Activated T-cell treated with anti-CD3 and anti-CD28 coated beads, Interleukin-2, amount 50 U/mL, for 24 hours (primary cell): ENCODE measurements at regions not wholly inside any gene's neighbourhood (a gene's known extent, or its start where the extent isn't known, plus 50 kb on each side); places are given as distances from the start of the nearest gene placed in this dataset.
"Not testable (repeated sequence)": the region's sequence is repeated elsewhere in the genome, so short reads cannot be mapped to it uniquely, and the experiment has no call there.

ENCODE experiments used
- DNase-seq: peaks from one replicate; pipeline ENCODE4 v3.0.0-alpha.2; 2020
- H3K27ac Mint-ChIP-seq: 2 replicates; pipeline ENCODE4 v1.8.0; 2020; ENCODE audit warnings: mild to moderate bottlenecking, mixed read lengths
- H3K27me3 Mint-ChIP-seq: 2 replicates; pipeline ENCODE4 v1.8.0; 2020; ENCODE audit warnings: mixed read lengths
- H3K36me3 Mint-ChIP-seq: 2 replicates; pipeline ENCODE4 v1.8.0; 2020; ENCODE audit warnings: low read depth, mixed read lengths
- H3K4me1 Mint-ChIP-seq: 2 replicates; pipeline ENCODE4 v1.8.0; 2020; ENCODE audit warnings: low read depth, mixed read lengths
- H3K4me3 Mint-ChIP-seq: 2 replicates; pipeline ENCODE4 v1.8.0; 2020; ENCODE audit warnings: mild to moderate bottlenecking, moderate library complexity, mixed read lengths
- H3K9me3 Mint-ChIP-seq: 2 replicates; pipeline ENCODE4 v1.8.0; 2020; ENCODE audit warnings: mixed read lengths

- H3K36me3 Mint-ChIP-seq, result no peaks in the 10 kb centered on the region
- H3K4me3 Mint-ChIP-seq, result no peak overlapping the region
- H3K27me3 Mint-ChIP-seq, result peaks cover 26% of the 10 kb centered on the region
- H3K9me3 Mint-ChIP-seq, result no peaks in the 10 kb centered on the region
- no peak overlapping the region for H3K27ac Mint-ChIP-seq
- no peak for DNase-seq
- H3K4me1 Mint-ChIP-seq, result no peaks in the 10 kb centered on the region
These were observed 530.9 kb downstream of the PTPRU start for GRCh38 chr1:29767088-29767685.

DNA sequence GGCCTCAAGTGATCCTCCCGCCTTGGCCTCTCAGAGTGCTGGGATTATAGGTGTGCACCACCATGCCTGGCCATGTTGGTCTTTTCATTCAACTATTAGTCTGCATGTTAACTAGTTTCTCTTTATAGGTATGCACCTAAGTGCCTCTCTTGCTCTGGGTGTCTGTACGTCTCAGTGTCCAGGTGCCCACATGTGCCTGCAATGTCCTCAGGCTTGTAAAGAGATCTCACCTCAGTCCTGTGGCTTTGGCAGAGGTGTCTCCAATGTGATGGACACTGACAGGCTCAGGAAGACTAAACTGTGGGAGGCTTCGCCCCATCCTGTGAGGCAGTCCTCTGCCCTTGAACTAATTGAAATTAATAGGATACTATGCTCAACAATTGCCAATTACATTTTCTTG, 526.3 kb downstream of the PTPRU start:
- Mint-ChIP-seq H3K9me3 (no peaks in the 10 kb centered on the region), H3K27me3 (peaks cover 43% of the 10 kb centered on the region), H3K4me3 (no peak overlapping the region), H3K4me1 (no peaks in the 10 kb centered on the region), H3K36me3 (no peaks in the 10 kb centered on the region), H3K27ac (no peak overlapping the region)
- DNase-seq, result no peak

- DNase-seq, result no peak
- Mint-ChIP-seq H3K9me3 (no peaks in the 10 kb centered on the region), H3K4me3 (no peak overlapping the region), H3K27ac (no peak overlapping the region), H3K36me3 (no peaks in the 10 kb centered on the region), H3K27me3 (peaks cover 38% of the 10 kb centered on the region), H3K4me1 (no peaks in the 10 kb centered on the region)
These were observed 525.0 kb downstream of the PTPRU start for GRCh38 chr1:29761159-29761928.

DNA sequence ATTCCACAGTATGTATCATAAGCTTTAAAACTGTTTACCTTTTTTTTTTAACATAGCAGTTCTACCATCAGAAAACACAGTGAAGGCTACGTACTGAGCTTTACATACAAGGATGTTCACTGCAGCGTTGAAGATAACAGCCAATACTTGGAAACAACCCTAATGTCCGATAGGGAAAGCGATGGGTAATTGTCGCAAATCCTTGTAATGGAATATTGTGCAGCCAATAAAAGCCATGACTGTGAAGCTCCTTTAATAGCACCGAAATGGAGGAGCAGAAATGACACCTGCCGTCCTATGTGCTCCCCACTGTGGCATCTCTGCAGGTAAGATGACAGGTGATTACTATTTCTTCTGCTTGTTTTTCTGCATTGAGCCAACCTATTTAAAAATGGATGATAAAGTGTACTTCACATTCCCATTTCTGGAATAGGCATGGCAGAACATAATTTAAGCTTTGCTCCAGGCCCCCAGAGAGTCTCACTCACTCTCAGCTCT, 523.8 kb downstream of the PTPRU start:
- DNase-seq, result no peak
- H3K4me1 Mint-ChIP-seq, result no peaks in the 10 kb centered on the region
- no peaks in the 10 kb centered on the region for H3K9me3 Mint-ChIP-seq
- H3K27me3 Mint-ChIP-seq, result peaks cover 32% of the 10 kb centered on the region
- no peak overlapping the region for H3K4me3 Mint-ChIP-seq
- H3K36me3 Mint-ChIP-seq, result no peaks in the 10 kb centered on the region
- no peak overlapping the region for H3K27ac Mint-ChIP-seq

DNA sequence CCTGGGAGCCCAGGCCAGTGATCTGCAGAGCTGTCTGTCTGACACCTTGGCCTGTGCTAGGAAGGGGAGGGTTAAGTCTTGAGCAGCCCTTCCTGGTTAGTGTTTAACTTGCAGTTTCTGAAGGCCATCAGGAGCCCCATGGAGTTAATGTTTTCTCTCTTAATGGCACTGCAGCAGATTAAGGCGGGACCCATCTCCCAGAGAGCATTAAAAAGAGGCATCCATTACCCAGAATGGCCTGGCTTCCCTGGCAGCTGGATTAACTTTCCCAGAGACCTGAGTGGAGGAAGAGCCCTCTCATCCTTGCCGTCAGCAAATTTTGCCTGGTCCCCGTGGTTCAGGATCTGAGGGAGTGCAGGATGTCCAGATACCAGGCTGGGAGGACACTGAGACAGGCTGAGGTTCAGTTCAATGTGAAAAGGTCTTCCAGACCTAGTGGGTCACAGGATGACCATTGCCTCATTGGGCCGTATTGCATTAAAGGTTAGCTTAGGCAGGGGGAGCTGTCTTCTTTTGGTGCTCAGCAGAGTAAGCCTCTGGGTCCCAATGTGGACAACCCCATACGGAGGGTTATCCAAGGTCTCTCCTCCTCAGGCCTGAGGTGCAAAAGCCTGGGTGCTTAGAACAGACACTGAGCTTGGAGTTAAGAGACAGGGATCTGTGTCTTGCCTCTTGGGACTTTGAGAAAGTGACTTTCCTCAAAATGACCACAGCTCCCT, 522.6 kb downstream of the PTPRU start:
- no peaks in the 10 kb centered on the region for H3K4me1 Mint-ChIP-seq
- no peaks in the 10 kb centered on the region for H3K36me3 Mint-ChIP-seq
- H3K9me3 Mint-ChIP-seq, result no peaks in the 10 kb centered on the region
- no peak overlapping the region for H3K27ac Mint-ChIP-seq
- DNase-seq, result no peak
- H3K27me3 Mint-ChIP-seq, result peaks cover 26% of the 10 kb centered on the region
- no peak overlapping the region for H3K4me3 Mint-ChIP-seq

GRCh38 chr1:29757866-29758780, 521.8 kb downstream of the PTPRU start:
- H3K4me3 Mint-ChIP-seq, result no peak overlapping the region
- H3K27me3 Mint-ChIP-seq, result peaks cover 23% of the 10 kb centered on the region
- H3K36me3 Mint-ChIP-seq, result no peaks in the 10 kb centered on the region
- H3K27ac Mint-ChIP-seq, result no peak overlapping the region
- no peak for DNase-seq
- no peaks in the 10 kb centered on the region for H3K4me1 Mint-ChIP-seq
- no peaks in the 10 kb centered on the region for H3K9me3 Mint-ChIP-seq

- Mint-ChIP-seq H3K9me3 (no peaks in the 10 kb centered on the region), H3K27ac (no peak overlapping the region), H3K4me3 (no peak overlapping the region), H3K4me1 (no peaks in the 10 kb centered on the region), H3K36me3 (no peaks in the 10 kb centered on the region), H3K27me3 (peaks cover 22% of the 10 kb centered on the region)
- DNase-seq, result no peak
These were observed 520.8 kb downstream of the PTPRU start for GRCh38 chr1:29756901-29757725.

GRCh38 chr1:29756498-29756897, 520.2 kb downstream of the PTPRU start:
- Mint-ChIP-seq H3K4me1 (no peaks in the 10 kb centered on the region), H3K4me3 (no peak overlapping the region), H3K27ac (no peak overlapping the region), H3K36me3 (no peaks in the 10 kb centered on the region), H3K27me3 (peaks cover 19% of the 10 kb centered on the region), H3K9me3 (no peaks in the 10 kb centered on the region)
- DNase-seq, result no peak

DNA sequence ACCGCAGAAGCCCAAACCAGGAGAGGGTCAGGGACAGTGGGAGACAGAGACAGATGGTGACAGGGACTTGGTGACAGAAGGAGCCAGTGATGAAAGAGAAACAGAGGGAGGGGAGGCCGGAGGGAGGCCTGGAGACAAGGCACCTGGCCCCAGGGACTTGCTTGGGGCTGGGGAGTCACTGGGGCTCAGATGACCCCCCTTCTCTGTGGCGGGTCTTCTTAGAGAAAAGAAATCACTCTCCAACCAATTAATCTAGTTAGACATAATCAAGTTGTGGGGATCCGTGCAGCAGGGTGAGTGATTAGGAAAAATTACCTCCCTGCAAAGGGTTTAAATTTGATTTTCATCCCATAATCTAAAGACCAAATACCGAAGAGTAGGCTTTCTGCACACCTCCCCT, 519.8 kb downstream of the PTPRU start:
- Mint-ChIP-seq H3K27me3 (peaks cover 18% of the 10 kb centered on the region), H3K9me3 (no peaks in the 10 kb centered on the region), H3K4me3 (no peak overlapping the region), H3K36me3 (no peaks in the 10 kb centered on the region), H3K27ac (no peak overlapping the region), H3K4me1 (no peaks in the 10 kb centered on the region)
- no peak for DNase-seq

GRCh38 chr1:29755412-29756015, 519.2 kb downstream of the PTPRU start:
- H3K4me3 Mint-ChIP-seq, DNase-seq, H3K4me1 Mint-ChIP-seq, H3K27ac Mint-ChIP-seq, H3K9me3 Mint-ChIP-seq, H3K36me3 Mint-ChIP-seq: not testable (repeated sequence)
- H3K27me3 Mint-ChIP-seq, result peaks cover 15% of the 10 kb centered on the region

DNA sequence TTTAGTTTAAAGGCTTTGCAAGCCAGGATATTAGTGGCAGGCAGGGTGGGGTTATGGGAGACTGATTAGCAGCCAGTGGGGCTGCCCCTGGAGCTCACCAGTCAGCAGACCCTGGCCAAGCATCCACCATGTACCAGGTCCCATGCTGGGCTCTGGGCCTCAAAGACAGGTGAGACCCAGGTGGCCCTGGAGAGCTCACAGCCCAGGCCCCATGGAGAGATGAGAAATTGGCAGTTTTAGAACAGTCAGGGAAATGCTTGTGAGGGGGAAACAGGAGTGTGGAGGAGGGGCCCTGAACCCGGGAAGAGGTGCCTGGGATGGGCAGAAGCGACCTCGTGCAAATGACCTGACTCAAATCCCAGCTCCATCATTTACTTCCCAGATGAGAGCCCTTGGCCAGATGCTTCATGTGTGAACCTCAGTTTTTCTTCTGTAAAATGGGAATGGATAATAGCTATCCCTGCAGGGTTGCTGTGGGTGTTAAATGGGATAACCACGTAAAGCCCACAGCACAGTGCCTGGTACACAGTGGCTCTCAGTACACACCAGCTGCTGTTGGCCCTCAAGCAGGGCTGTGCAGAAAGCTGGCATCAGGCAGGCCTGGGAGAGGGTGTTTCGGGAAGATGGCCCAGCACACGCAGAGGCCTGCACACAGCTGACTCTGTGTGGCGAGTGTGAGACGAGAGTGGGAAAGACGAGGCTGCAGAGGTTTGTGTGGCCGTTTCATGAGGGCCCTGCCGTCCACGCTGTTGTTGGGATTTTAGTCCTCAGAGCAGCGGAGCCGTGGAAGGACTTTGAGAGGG, 518.5 kb downstream of the PTPRU start:
- DNase-seq, result no peak
- H3K27me3 Mint-ChIP-seq, result peaks cover 12% of the 10 kb centered on the region
- no peak overlapping the region for H3K4me3 Mint-ChIP-seq
- H3K4me1 Mint-ChIP-seq, result no peaks in the 10 kb centered on the region
- no peaks in the 10 kb centered on the region for H3K36me3 Mint-ChIP-seq
- H3K27ac Mint-ChIP-seq, result no peak overlapping the region
- H3K9me3 Mint-ChIP-seq, result no peaks in the 10 kb centered on the region

DNA sequence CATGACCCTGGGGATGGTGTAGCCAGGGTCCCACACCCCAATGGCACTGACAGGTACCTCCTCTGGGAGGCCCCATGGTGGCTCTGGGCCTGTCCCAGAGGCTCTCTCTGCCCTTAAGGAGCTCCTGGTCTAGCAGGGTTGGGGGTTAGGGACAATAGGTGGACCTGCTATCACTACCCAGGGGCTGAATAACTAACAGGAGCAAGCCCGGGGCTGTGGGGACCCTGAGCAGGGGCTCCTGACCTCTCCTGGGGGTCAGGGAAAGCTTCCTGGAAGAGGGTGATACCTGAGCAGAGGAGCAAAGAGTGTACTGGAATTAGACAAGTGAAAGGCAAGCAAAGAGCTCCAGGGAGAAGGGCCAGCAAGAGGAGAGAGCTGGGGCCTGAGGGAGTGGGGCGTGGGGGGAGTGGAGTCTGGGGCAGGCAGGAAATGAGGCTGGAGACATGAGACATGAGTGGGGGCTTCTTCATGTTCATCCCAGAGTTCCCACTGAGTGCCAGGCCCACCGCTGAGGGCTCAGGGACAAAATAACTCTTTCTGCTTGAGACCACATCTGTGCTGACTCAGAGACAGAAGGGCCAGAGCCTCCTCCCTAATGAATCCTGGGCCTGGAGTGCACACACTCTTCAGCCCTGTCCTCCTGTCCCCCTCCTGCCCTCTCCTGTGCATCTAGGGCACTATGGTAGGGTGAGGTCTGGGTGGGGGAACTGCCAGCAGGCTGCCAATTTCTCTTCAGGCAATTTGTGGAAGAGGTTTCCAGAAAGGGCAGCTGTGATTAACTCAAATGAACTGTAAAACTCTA, 517.6 kb downstream of the PTPRU start:
- DNase-seq, result no peak
- Mint-ChIP-seq H3K4me3 (no peak overlapping the region), H3K4me1 (no peaks in the 10 kb centered on the region), H3K27ac (no peak overlapping the region), H3K9me3 (no peaks in the 10 kb centered on the region), H3K27me3 (peaks cover 12% of the 10 kb centered on the region), H3K36me3 (no peaks in the 10 kb centered on the region)
